ENCODE measurements at regions not wholly inside any gene's neighbourhood (a gene's known extent, or its start where the extent isn't known, plus 50 kb on each side); places are given as distances from the start of the nearest gene placed in this dataset.

- TF ChIP-seq CTCF (IDR thresholded peaks at IDR 0.05; ENCODE audit: low read length) (no peak), EZH2 (IDR thresholded peaks at IDR 0.05; ENCODE audit: borderline replicate concordance, low read length) (no peak)
These were observed 70.5 kb upstream of the RAI14 start for GRCh38 chr5:34585601-34586104.

Data from OCI-LY1 (cell line).